SK-N-SH treated with all-trans-retinoic acid at 6 μM for 48 hours (cell line): ENCODE measurements at regions not wholly inside any gene's neighbourhood (a gene's known extent, or its start where the extent isn't known, plus 50 kb on each side); places are given as distances from the start of the nearest gene placed in this dataset.

Source experiments
- CREB5 ChIP-seq: fragments of 250-450 bp; sonication (Bioruptor Pico); IDR thresholded peaks from 2 replicates; pipeline ENCODE4 v1.5.1; 2020; ENCODE audit warnings: low read depth, mild to moderate bottlenecking, moderate library complexity
- CSRNP3 ChIP-seq: fragments of 250-450 bp; sonication (Bioruptor Pico); IDR thresholded peaks from 2 replicates; pipeline ENCODE4 v1.5.1; 2021; ENCODE audit warnings: mild to moderate bottlenecking, moderate library complexity
- PATZ1 ChIP-seq: fragments of 250-450 bp; sonication (Bioruptor Pico); IDR thresholded peaks from 2 replicates; pipeline ENCODE4 v1.8.0; 2020; ENCODE audit warnings: mild to moderate bottlenecking, moderate library complexity, borderline replicate concordance
- POU6F1 ChIP-seq: fragments of 250-450 bp; sonication (Bioruptor Pico); IDR thresholded peaks from 2 replicates; pipeline ENCODE4 v1.8.0; 2021; ENCODE audit warnings: low read depth, mild to moderate bottlenecking, moderate library complexity, borderline replicate concordance
- SNAI2 ChIP-seq: fragments of 250-450 bp; sonication (Bioruptor Pico); IDR thresholded peaks from 2 replicates; pipeline ENCODE4 v1.5.0; 2020; ENCODE audit warnings: mild to moderate bottlenecking, moderate library complexity
- TCF4 ChIP-seq: fragments of 250-450 bp; sonication (Bioruptor Pico); IDR thresholded peaks from 2 replicates; pipeline ENCODE4 v1.8.0; 2021; ENCODE audit warnings: mild to moderate bottlenecking, moderate library complexity, borderline replicate concordance
- TSHZ2 ChIP-seq: fragments of 250-450 bp; sonication (Bioruptor Pico); IDR thresholded peaks from 2 replicates; pipeline ENCODE4 v1.5.0; 2020; ENCODE audit warnings: mild to moderate bottlenecking, moderate library complexity
- ZFP30 ChIP-seq: fragments of 450-650 bp; formaldehyde crosslinking; IDR thresholded peaks from 2 replicates; pipeline ENCODE4 v1.5.0; 2022; ENCODE audit warnings: mild to moderate bottlenecking, moderate library complexity

- TF ChIP-seq SNAI2 (CRISPR knock-in tag) = no peak
- no peak for TF ChIP-seq PATZ1 (CRISPR knock-in tag)
- no peak for TF ChIP-seq TCF4
- TF ChIP-seq CREB5 (CRISPR knock-in tag) = no peak
- no peak for TF ChIP-seq POU6F1 (CRISPR knock-in tag)
- TF ChIP-seq CSRNP3 (CRISPR knock-in tag) = no peak
- no peak for TF ChIP-seq TSHZ2
- no peak for TF ChIP-seq ZFP30
These were observed 166.0 kb downstream of the FHIP1A start for GRCh38 chr4:151574968-151575367.
